CD4-positive, alpha-beta T cell treated with Interleukin-4 for 1 hour (primary cell): ENCODE measurements at regions not wholly inside any gene's neighbourhood (a gene's known extent, or its start where the extent isn't known, plus 50 kb on each side); places are given as distances from the start of the nearest gene placed in this dataset.

Experiments used
- DNase-seq, 2 donors: peaks; one replicate each; pipeline ENCODE4 v3.0.0-alpha.2; 2020 to 2022

GRCh38 chr3:104731074-104731473 lies 635.6 kb upstream of the ALCAM start:
- no peak for DNase-seq

GRCh38 chr3:104734627-104735026 lies 632.1 kb upstream of the ALCAM start:
- no peak for DNase-seq

- no peak for DNase-seq
Observed at GRCh38 chr3:104735691-104736090, 631.0 kb upstream of the ALCAM start.

- DNase-seq, result no peak
Observed at GRCh38 chr3:104738271-104738670, 628.4 kb upstream of the ALCAM start.

GRCh38 chr3:104740874-104741379 lies 625.8 kb upstream of the ALCAM start:
- no peak for DNase-seq

- DNase-seq, result no peak
Observed at GRCh38 chr3:104742044-104742443, 624.7 kb upstream of the ALCAM start.

GRCh38 chr3:104745313-104745712 lies 621.4 kb upstream of the ALCAM start:
- no peak for DNase-seq

- no peak for DNase-seq
Observed at GRCh38 chr3:104746056-104746455, 620.7 kb upstream of the ALCAM start.

- DNase-seq, result no peak
Observed at GRCh38 chr3:104750581-104750980, 616.1 kb upstream of the ALCAM start.

- no peak for DNase-seq
Observed at GRCh38 chr3:104755791-104756190, 610.9 kb upstream of the ALCAM start.

- no peak for DNase-seq
Observed at GRCh38 chr3:104763007-104763406, 603.7 kb upstream of the ALCAM start.

GRCh38 chr3:104764496-104764895 lies 602.2 kb upstream of the ALCAM start:
- no peak for DNase-seq

GRCh38 chr3:104768886-104769285 lies 597.8 kb upstream of the ALCAM start:
- DNase-seq, result no peak

- DNase-seq, result no peak
Observed at GRCh38 chr3:104779324-104779723, 587.4 kb upstream of the ALCAM start.

GRCh38 chr3:104781112-104781511 lies 585.6 kb upstream of the ALCAM start:
- no peak for DNase-seq

- no peak for DNase-seq
Observed at GRCh38 chr3:104785947-104786346, 580.8 kb upstream of the ALCAM start.

GRCh38 chr3:104787306-104787705 lies 579.4 kb upstream of the ALCAM start:
- DNase-seq, result no peak

- no peak for DNase-seq
Observed at GRCh38 chr3:104788807-104789206, 577.9 kb upstream of the ALCAM start.

- no peak for DNase-seq
Observed at GRCh38 chr3:104791331-104791730, 575.4 kb upstream of the ALCAM start.

- DNase-seq, result no peak
Observed at GRCh38 chr3:104796556-104796955, 570.2 kb upstream of the ALCAM start.

GRCh38 chr3:104805042-104805441 lies 561.7 kb upstream of the ALCAM start:
- DNase-seq, result no peak

GRCh38 chr3:104805508-104805907 lies 561.2 kb upstream of the ALCAM start:
- no peak for DNase-seq

GRCh38 chr3:104810896-104811295 lies 555.8 kb upstream of the ALCAM start:
- DNase-seq, result no peak

GRCh38 chr3:104816008-104816407 lies 550.7 kb upstream of the ALCAM start:
- no peak for DNase-seq

GRCh38 chr3:104816716-104817115 lies 550.0 kb upstream of the ALCAM start:
- DNase-seq, result no peak

GRCh38 chr3:104819333-104819732 lies 547.4 kb upstream of the ALCAM start:
- no peak for DNase-seq
